GM23338 (cell line): ENCODE measurements at regions not wholly inside any gene's neighbourhood (a gene's known extent, or its start where the extent isn't known, plus 50 kb on each side); places are given as distances from the start of the nearest gene placed in this dataset.

Source experiments
- ATAC-seq: fragments of 200-7000 bp; cut with Tn5 transposase; 3 replicates; pipeline ENCODE4 v1.9.1; 2020
- DNase-seq: peaks from one replicate; pipeline ENCODE4 v3.0.0-alpha.2; 2015; ENCODE audit warnings: low spot score
- H2AFZ ChIP-seq: fragments of 200-600 bp; sonication (generic); 2 replicates; pipeline ENCODE4 v1.8.0; 2016; ENCODE audit warnings: antibody characterized with exemption, mild to moderate bottlenecking, moderate library complexity
- H3F3A ChIP-seq: fragments of 200-600 bp; sonication (generic); replicated peaks from 2 replicates; pipeline ENCODE4 v1.8.0; 2017; ENCODE audit warnings: antibody characterized with exemption, mixed run types, low read depth
- H3K27ac ChIP-seq: fragments of 200-600 bp; sonication (generic); 2 replicates; pipeline ENCODE4 v1.6.1; 2016; ENCODE audit warnings: low read depth
- H3K27me3 ChIP-seq: fragments of 200-600 bp; sonication (generic); 2 replicates; pipeline ENCODE4 v1.8.0; 2016; ENCODE audit warnings: mild to moderate bottlenecking, mixed run types, moderate library complexity; ENCODE audit not compliant: insufficient read depth
- H3K36me3 ChIP-seq: fragments of 200-600 bp; sonication (generic); 2 replicates; pipeline ENCODE4 v1.8.0; 2016; ENCODE audit warnings: mild to moderate bottlenecking; ENCODE audit not compliant: insufficient read depth
- H3K4me1 ChIP-seq: fragments of 200-600 bp; sonication (generic); 2 replicates; pipeline ENCODE4 v1.8.0; 2016; ENCODE audit warnings: mild to moderate bottlenecking, moderate library complexity; ENCODE audit not compliant: insufficient read depth
- H3K4me2 ChIP-seq: fragments of 200-600 bp; sonication (generic); 2 replicates; pipeline ENCODE4 v1.7.1; 2017; ENCODE audit warnings: mixed run types
- H3K4me3 ChIP-seq: fragments of 200-600 bp; sonication (generic); 2 replicates; pipeline ENCODE4 v1.6.1; 2016; ENCODE audit warnings: mixed run types
- H3K79me2 ChIP-seq: fragments of 200-600 bp; sonication (generic); replicated peaks from 2 replicates; pipeline ENCODE4 v1.8.0; 2017; ENCODE audit warnings: mild to moderate bottlenecking; ENCODE audit not compliant: insufficient read depth
- H3K9me2 ChIP-seq: fragments of 200-600 bp; sonication (generic); 2 replicates; pipeline ENCODE4 v1.8.0; 2017; ENCODE audit not compliant: insufficient read depth
- H4K20me1 ChIP-seq: fragments of 200-600 bp; sonication (generic); replicated peaks from 2 replicates; pipeline ENCODE4 v1.8.0; 2017; ENCODE audit warnings: mild to moderate bottlenecking; ENCODE audit not compliant: insufficient read depth
- H3K27ac Mint-ChIP-seq: 2 replicates; pipeline ENCODE4 v1.8.0; 2020; ENCODE audit warnings: inconsistent platforms, mild to moderate bottlenecking, moderate library complexity, mixed read lengths
- H3K27me3 Mint-ChIP-seq: 3 replicates; pipeline ENCODE4 v1.8.0; 2022; ENCODE audit warnings: low read depth, mild to moderate bottlenecking, moderate library complexity, mixed read lengths, inconsistent platforms; ENCODE audit not compliant: insufficient read depth, poor library complexity
- H3K36me3 Mint-ChIP-seq: 3 replicates; pipeline ENCODE4 v1.8.0; 2021; ENCODE audit warnings: low read depth, mild to moderate bottlenecking, inconsistent platforms, moderate library complexity, mixed read lengths
- H3K4me1 Mint-ChIP-seq: 3 replicates; pipeline ENCODE4 v1.8.0; 2020; ENCODE audit warnings: mild to moderate bottlenecking, inconsistent platforms, mixed read lengths
- H3K4me3 Mint-ChIP-seq: 3 replicates; pipeline ENCODE4 v1.8.0; 2021; ENCODE audit warnings: moderate library complexity, mild to moderate bottlenecking, inconsistent platforms, mixed read lengths
- H3K9me3 Mint-ChIP-seq: 3 replicates; pipeline ENCODE4 v1.8.0; 2020; ENCODE audit warnings: moderate library complexity, mild to moderate bottlenecking, inconsistent platforms, mixed read lengths
- CTCF ChIP-seq, 2 experiments: fragments of 200-600 bp in 1 of 2; sonication (generic) in 1 of 2; conservative IDR thresholded peaks; 2 replicates each; pipeline versions ENCODE4 v1.5.1 to v1.6.1; 2016 to 2017; ENCODE audit warnings: antibody characterized with exemption in 2 of 2, low read depth in 2 of 2, mild to moderate bottlenecking in 2 of 2, moderate library complexity in 1 of 2
- EZH2 ChIP-seq: fragments of 200-600 bp; sonication (generic); IDR thresholded peaks from one replicate; pipeline ENCODE4 v1.8.0; 2017; ENCODE audit warnings: antibody characterized with exemption, mild to moderate bottlenecking, low read depth; ENCODE audit not compliant: unreplicated experiment
- EZH2phosphoT487 ChIP-seq: fragments of 200-600 bp; sonication (generic); IDR thresholded peaks from one replicate; pipeline ENCODE4 v1.8.1; 2018; ENCODE audit warnings: antibody characterized with exemption; ENCODE audit not compliant: unreplicated experiment
- JUNB ChIP-seq: IDR thresholded peaks from one replicate; pipeline ENCODE4 v1.6.1; 2016; ENCODE audit warnings: antibody characterized with exemption; ENCODE audit not compliant: unreplicated experiment
- NANOG ChIP-seq: IDR thresholded peaks from 2 replicates; pipeline ENCODE4 v1.6.1; 2016; ENCODE audit warnings: antibody characterized with exemption, borderline replicate concordance
- POLR2AphosphoS5 ChIP-seq: IDR thresholded peaks from 2 replicates; pipeline ENCODE4 v1.6.1; 2016; ENCODE audit warnings: antibody characterized with exemption, low read depth
- REST ChIP-seq: IDR thresholded peaks from one replicate; pipeline ENCODE4 v1.6.1; 2018; ENCODE audit warnings: antibody characterized with exemption; ENCODE audit not compliant: unreplicated experiment
- STAT1 ChIP-seq: IDR thresholded peaks from one replicate; pipeline ENCODE4 v1.6.1; 2016; ENCODE audit warnings: antibody characterized with exemption; ENCODE audit not compliant: unreplicated experiment
- ZNF114 ChIP-seq: fragments of 250-450 bp; sonication (Bioruptor Pico); IDR thresholded peaks from 2 replicates; pipeline ENCODE4 v1.5.0; 2020; ENCODE audit warnings: mild to moderate bottlenecking, moderate library complexity
- ZNF462 ChIP-seq: fragments of 250-450 bp; sonication (Bioruptor Pico); IDR thresholded peaks from 2 replicates; pipeline ENCODE4 v1.5.0; 2020; ENCODE audit warnings: mild to moderate bottlenecking, moderate library complexity

GRCh38 chr9:82354279-82354659, 365.7 kb downstream of the SPATA31D1 start:
- H3K27me3 Mint-ChIP-seq, result peaks cover 2% of the 10 kb centered on the region
- H3K79me2 ChIP-seq, result no peaks in the 10 kb centered on the region
- H3K4me2 ChIP-seq, result no peak overlapping the region
- peaks cover 7% of the 10 kb centered on the region; the same call in 2 of the 3 replicates for H3K4me1 Mint-ChIP-seq
- peaks cover 5% of the 10 kb centered on the region; the same call in 1 of the 2 replicates for H3K9me2 ChIP-seq
- H2AFZ ChIP-seq, result no peak overlapping the region
- H3K4me3 Mint-ChIP-seq, result no peak overlapping the region
- H3K4me1 ChIP-seq, result no peaks in the 10 kb centered on the region
- H3F3A ChIP-seq, result no peaks in the 10 kb centered on the region
- H3K9me3 Mint-ChIP-seq, result peaks cover 4% of the 10 kb centered on the region
- no peaks in the 10 kb centered on the region for H3K36me3 Mint-ChIP-seq
- no peaks in the 10 kb centered on the region for H4K20me1 ChIP-seq
- TF ChIP-seq ZNF114 (CRISPR knock-in tag) (no peak), ZNF462 (no peak)
- H3K36me3 ChIP-seq, result no peaks in the 10 kb centered on the region
- H3K27me3 ChIP-seq, result no peaks in the 10 kb centered on the region
- ATAC-seq, result no peak
- H3K27ac Mint-ChIP-seq, result no peak overlapping the region
- no peak overlapping the region for H3K27ac ChIP-seq
- DNase-seq, result no peak
- H3K4me3 ChIP-seq, result no peak overlapping the region

GRCh38 chr9:82356131-82356530, 367.6 kb downstream of the SPATA31D1 start:
- Mint-ChIP-seq H3K27me3 (peaks cover 2% of the 10 kb centered on the region), H3K9me3 (no peaks in the 10 kb centered on the region; the same call in 2 of the 3 replicates), H3K27ac (no peak overlapping the region), H3K4me3 (no peak overlapping the region), H3K36me3 (no peaks in the 10 kb centered on the region), H3K4me1 (peaks cover 7% of the 10 kb centered on the region; the same call in 2 of the 3 replicates)
- Histone ChIP-seq H3K4me1 (no peaks in the 10 kb centered on the region), H3K79me2 (no peaks in the 10 kb centered on the region), H3K9me2 (no peaks in the 10 kb centered on the region), H3F3A (no peaks in the 10 kb centered on the region), H3K36me3 (no peaks in the 10 kb centered on the region), H3K27me3 (no peaks in the 10 kb centered on the region), H4K20me1 (no peaks in the 10 kb centered on the region), H3K4me3 (no peak overlapping the region), H3K4me2 (no peak overlapping the region), H3K27ac (no peak overlapping the region), H2AFZ (no peak overlapping the region; the same call in 1 of the 2 replicates)
- DNase-seq (no peak), ATAC-seq (no peak)
- TF ChIP-seq NANOG (no peak), CTCF (conservative IDR thresholded peaks at IDR 0.05; ENCODE audit: low read depth in 2 of 2) (no peak), EZH2 (no peak), POLR2AphosphoS5 (no peak), JUNB (no peak), STAT1 (no peak), EZH2phosphoT487 (no peak), REST (no peak)
